ENCODE measurements at regions not wholly inside any gene's neighbourhood (a gene's known extent, or its start where the extent isn't known, plus 50 kb on each side); places are given as distances from the start of the nearest gene placed in this dataset.

DNA sequence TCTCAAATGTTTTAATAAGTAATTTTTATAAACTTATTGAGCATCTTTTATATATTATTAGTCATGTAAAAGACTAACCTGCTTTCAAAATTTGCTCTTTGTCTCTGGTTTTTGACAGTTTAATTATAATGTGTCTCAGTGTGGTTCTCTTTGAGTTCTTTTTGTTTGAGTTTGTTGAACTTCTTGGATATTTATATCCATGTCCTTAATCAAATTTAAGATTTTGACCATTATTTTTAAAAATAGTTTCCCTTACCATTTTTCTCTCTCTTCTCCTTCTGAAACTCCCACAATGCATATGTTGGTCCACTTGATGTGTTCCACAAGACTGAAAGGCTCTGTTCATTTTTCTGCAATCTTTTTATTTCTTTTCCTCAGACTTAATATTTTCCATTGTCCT, 366.1 kb upstream of the GOLIM4 start:
- no peak for TF ChIP-seq EZH2phosphoT487 (IDR thresholded peaks at IDR 0.05; ENCODE audit: insufficient read depth, low read depth)
- TF ChIP-seq EZH2 (IDR thresholded peaks at IDR 0.05; ENCODE audit: insufficient read depth, poor library complexity, severe bottlenecking): no peak

Data from GM23248 (cell line).